ENCODE measurements at regions not wholly inside any gene's neighbourhood (a gene's known extent, or its start where the extent isn't known, plus 50 kb on each side); places are given as distances from the start of the nearest gene placed in this dataset.

- TF ChIP-seq CTCF (IDR thresholded peaks at IDR 0.05), result no peak
- no peak for TF ChIP-seq POLR2A (IDR thresholded peaks at IDR 0.05)
Measured at GRCh38 chr16:5416013-5416412, 318.4 kb upstream of the EEF2KMT start.

Data from heart left ventricle (tissue), 13 donors.